Astrocyte (in vitro differentiated cells and primary cell): ENCODE measurements at regions not wholly inside any gene's neighbourhood (a gene's known extent, or its start where the extent isn't known, plus 50 kb on each side); places are given as distances from the start of the nearest gene placed in this dataset.

Experiments
- DNase-seq: peaks from one replicate; pipeline ENCODE4 v3.0.0-alpha.2; 2010; ENCODE audit warnings: low read depth
- FAIRE-seq: peaks from 2 replicates; lab custom pipeline; 2011; peaks lifted over from hg19 to GRCh38; lab: Jason Lieb, UNC
- H2AFZ ChIP-seq: 2 replicates; pipeline ENCODE4 v1.6.0; 2012; ENCODE audit warnings: low read depth, low read length, inconsistent platforms
- H3K27ac ChIP-seq: 2 replicates; pipeline ENCODE4 v1.5.1; 2011; ENCODE audit warnings: low read depth, low read length, inconsistent platforms
- H3K27me3 ChIP-seq: 2 replicates; pipeline ENCODE4 v1.6.0; 2011; ENCODE audit warnings: low read length, inconsistent platforms; ENCODE audit not compliant: insufficient read depth
- H3K36me3 ChIP-seq: 2 replicates; pipeline ENCODE4 v1.5.1; 2011; ENCODE audit warnings: low read length, inconsistent platforms; ENCODE audit not compliant: insufficient read depth
- H3K4me1 ChIP-seq: 2 replicates; pipeline ENCODE4 v1.5.1; 2011; ENCODE audit warnings: low read length, inconsistent platforms; ENCODE audit not compliant: insufficient read depth
- H3K4me2 ChIP-seq: 2 replicates; pipeline ENCODE4 v1.6.0; 2012; ENCODE audit warnings: low read length, inconsistent platforms
- H3K4me3 ChIP-seq: 2 replicates; pipeline ENCODE4 v1.5.1; 2011; ENCODE audit warnings: low read depth, mild to moderate bottlenecking, low read length, inconsistent platforms; ENCODE audit not compliant: insufficient read depth
- H3K79me2 ChIP-seq: 2 replicates; pipeline ENCODE4 v1.6.0; 2012; ENCODE audit warnings: mild to moderate bottlenecking, low read length, inconsistent platforms; ENCODE audit not compliant: insufficient read depth
- H3K9ac ChIP-seq: 2 replicates; pipeline ENCODE4 v1.6.0; 2012; ENCODE audit warnings: mild to moderate bottlenecking, low read length, inconsistent platforms
- H3K9me3 ChIP-seq: 2 replicates; pipeline ENCODE4 v1.5.1; 2012; ENCODE audit warnings: low read depth, mild to moderate bottlenecking, low read length, inconsistent platforms; ENCODE audit not compliant: insufficient read depth
- H4K20me1 ChIP-seq: 2 replicates; pipeline ENCODE4 v1.6.0; 2012; ENCODE audit warnings: low read length, inconsistent platforms; ENCODE audit not compliant: insufficient read depth
- H3K27ac Mint-ChIP-seq: one replicate; pipeline ENCODE4 v1.8.0; 2021; ENCODE audit warnings: mild to moderate bottlenecking, mixed read lengths; ENCODE audit not compliant: unreplicated experiment
- H3K27me3 Mint-ChIP-seq: one replicate; pipeline ENCODE4 v1.8.0; 2021; ENCODE audit warnings: low read depth, mixed read lengths; ENCODE audit not compliant: unreplicated experiment
- H3K36me3 Mint-ChIP-seq: one replicate; pipeline ENCODE4 v1.8.0; 2021; ENCODE audit warnings: low read depth, mixed read lengths; ENCODE audit not compliant: unreplicated experiment
- H3K4me1 Mint-ChIP-seq: one replicate; pipeline ENCODE4 v1.8.0; 2021; ENCODE audit warnings: low read depth, mixed read lengths; ENCODE audit not compliant: unreplicated experiment
- H3K4me3 Mint-ChIP-seq: one replicate; pipeline ENCODE4 v1.8.0; 2021; ENCODE audit warnings: mild to moderate bottlenecking, moderate library complexity, mixed read lengths; ENCODE audit not compliant: unreplicated experiment
- H3K9me3 Mint-ChIP-seq: one replicate; pipeline ENCODE4 v1.8.0; 2021; ENCODE audit warnings: mild to moderate bottlenecking, mixed read lengths; ENCODE audit not compliant: unreplicated experiment
- CTCF ChIP-seq: IDR thresholded peaks from 2 replicates; pipeline ENCODE4 v1.5.1; 2011; ENCODE audit warnings: low read depth, mild to moderate bottlenecking, inconsistent platforms, low read length, moderate library complexity; ENCODE audit not compliant: insufficient read depth
- EZH2 ChIP-seq: IDR thresholded peaks from 2 replicates; pipeline ENCODE4 v1.6.1; 2012; ENCODE audit warnings: mild to moderate bottlenecking, low read length, inconsistent platforms; ENCODE audit not compliant: insufficient read depth

- Histone ChIP-seq H3K9ac (no peak overlapping the region), H3K4me3 (no peak overlapping the region), H3K9me3 (no peaks in the 10 kb centered on the region), H3K4me2 (no peak overlapping the region), H4K20me1 (no peaks in the 10 kb centered on the region), H3K79me2 (no peaks in the 10 kb centered on the region), H3K4me1 (no peaks in the 10 kb centered on the region), H3K36me3 (no peaks in the 10 kb centered on the region), H2AFZ (no peak overlapping the region), H3K27me3 (no peaks in the 10 kb centered on the region), H3K27ac (no peak overlapping the region)
- Mint-ChIP-seq H3K36me3 (no peaks in the 10 kb centered on the region), H3K4me1 (no peaks in the 10 kb centered on the region), H3K4me3 (no peak overlapping the region), H3K27ac (no peak overlapping the region), H3K27me3 (peaks cover 5% of the 10 kb centered on the region), H3K9me3 (no peaks in the 10 kb centered on the region)
- TF ChIP-seq EZH2 (no peak), CTCF (no peak)
- DNase-seq, result no peak
- no peak for FAIRE-seq
Measured at GRCh38 chr18:51433296-51433695, 235.8 kb upstream of the MEX3C start.

GRCh38 chr18:51433881-51434280, 236.4 kb upstream of the MEX3C start:
- no peak for TF ChIP-seq EZH2
- no peak for TF ChIP-seq CTCF
- Histone ChIP-seq H3K4me3 (no peak overlapping the region), H3K79me2 (no peaks in the 10 kb centered on the region), H2AFZ (no peak overlapping the region), H3K9ac (no peak overlapping the region), H3K9me3 (no peaks in the 10 kb centered on the region), H3K27ac (no peak overlapping the region), H4K20me1 (no peaks in the 10 kb centered on the region), H3K27me3 (no peaks in the 10 kb centered on the region), H3K36me3 (no peaks in the 10 kb centered on the region), H3K4me1 (no peaks in the 10 kb centered on the region), H3K4me2 (no peak overlapping the region)
- no peaks in the 10 kb centered on the region for H3K9me3 Mint-ChIP-seq
- DNase-seq (no peak), FAIRE-seq (no peak)
- peaks cover 5% of the 10 kb centered on the region for H3K27me3 Mint-ChIP-seq
- H3K27ac Mint-ChIP-seq, result no peak overlapping the region
- no peaks in the 10 kb centered on the region for H3K36me3 Mint-ChIP-seq
- H3K4me1 Mint-ChIP-seq, result no peaks in the 10 kb centered on the region
- no peak overlapping the region for H3K4me3 Mint-ChIP-seq

- FAIRE-seq, result no peak
- H3K4me1 Mint-ChIP-seq, result no peaks in the 10 kb centered on the region
Measured at GRCh38 chr18:51437280-51438271, 240.1 kb upstream of the MEX3C start.

More at GRCh38 chr18:51437280-51438271, 240.1 kb upstream of the MEX3C start:
- DNase-seq, result no peak
- Histone ChIP-seq H3K4me2 (no peak overlapping the region), H3K27me3 (no peaks in the 10 kb centered on the region), H3K9ac (no peak overlapping the region), H3K4me3 (no peak overlapping the region), H3K36me3 (no peaks in the 10 kb centered on the region), H2AFZ (no peak overlapping the region), H3K79me2 (no peaks in the 10 kb centered on the region), H3K9me3 (no peaks in the 10 kb centered on the region), H3K4me1 (no peaks in the 10 kb centered on the region), H3K27ac (no peak overlapping the region), H4K20me1 (no peaks in the 10 kb centered on the region)
- Mint-ChIP-seq H3K36me3 (no peaks in the 10 kb centered on the region), H3K4me3 (no peak overlapping the region), H3K27me3 (peaks cover 14% of the 10 kb centered on the region), H3K9me3 (no peaks in the 10 kb centered on the region), H3K27ac (no peak overlapping the region)
- no peak for TF ChIP-seq CTCF
- no peak for TF ChIP-seq EZH2
